ENCODE measurements at regions not wholly inside any gene's neighbourhood (a gene's known extent, or its start where the extent isn't known, plus 50 kb on each side); places are given as distances from the start of the nearest gene placed in this dataset.

DNA sequence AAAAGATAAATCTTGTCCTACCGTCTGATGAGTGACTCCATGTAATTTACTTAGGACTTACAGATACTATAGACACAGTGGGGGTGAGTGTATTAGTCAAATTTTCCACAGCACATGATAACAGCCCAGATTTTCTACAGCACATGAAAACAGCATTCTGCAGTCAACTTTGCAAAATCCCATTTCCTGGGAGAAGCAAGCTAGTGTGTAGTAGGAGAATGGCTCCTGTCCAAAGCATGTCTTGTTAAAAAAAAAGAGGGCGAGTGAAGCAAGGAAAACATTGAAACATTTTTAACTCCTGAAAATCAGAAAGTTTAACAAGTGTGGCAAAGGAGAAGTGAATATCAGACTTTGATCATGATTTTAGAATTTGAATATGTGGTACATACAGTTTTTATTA lies 817.8 kb upstream of the FAM98A start:
- ATAC-seq (ENCODE audit: poor library complexity) (no peak), DNase-seq (no peak)
- intact Hi-C loops (cut with DNase I): no loop called here

DNA sequence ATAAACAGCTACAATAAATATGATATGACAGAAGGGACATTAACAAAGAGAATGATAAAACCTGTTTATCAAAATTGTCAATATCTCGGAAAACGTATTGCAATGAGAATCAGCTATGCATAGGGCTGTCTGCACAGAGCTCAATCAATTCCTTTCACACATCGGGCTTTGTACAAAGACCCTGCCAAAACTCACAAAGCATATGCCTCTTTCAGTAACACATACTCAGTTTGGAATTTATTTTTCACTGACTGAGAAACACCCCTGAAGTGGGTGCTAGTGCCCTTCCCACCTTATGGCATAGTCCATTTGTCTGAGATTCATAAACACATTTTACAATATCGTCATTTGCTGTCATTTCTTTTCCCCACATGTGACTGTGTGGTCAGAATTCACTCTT lies 815.8 kb upstream of the FAM98A start:
- intact Hi-C loops (cut with DNase I): no loop called here
- no peak for DNase-seq

GRCh38 chr2:34408100-34408499 lies 809.0 kb upstream of the FAM98A start:
- intact Hi-C loops (cut with DNase I): no loop called here
- DNase-seq (no peak), ATAC-seq (ENCODE audit: poor library complexity) (no peak)

More for the DNA sequence above, 815.8 kb upstream of the FAM98A start:
- no peak for ATAC-seq (ENCODE audit: poor library complexity)

DNA sequence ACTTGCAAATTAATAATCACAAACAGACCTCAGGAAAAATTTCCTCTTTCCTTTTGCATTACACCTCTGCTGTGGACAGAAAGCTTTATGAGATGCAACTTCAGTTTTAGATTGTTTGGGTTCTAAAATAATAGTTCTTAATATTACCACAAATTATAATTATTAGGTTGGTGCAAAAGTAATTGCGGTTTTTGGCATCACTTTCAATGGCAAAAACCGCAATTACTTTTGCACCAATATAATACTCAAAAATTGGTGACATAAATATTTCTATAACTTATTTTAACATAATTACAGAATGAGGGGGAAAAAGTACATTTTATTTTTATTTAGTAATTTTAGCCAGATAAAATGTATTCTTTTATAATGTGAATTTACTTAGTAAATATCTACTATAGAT lies 804.4 kb upstream of the FAM98A start:
- DNase-seq: no peak
- intact Hi-C loops (cut with DNase I): no loop called here
- ATAC-seq (ENCODE audit: poor library complexity): no peak

DNA sequence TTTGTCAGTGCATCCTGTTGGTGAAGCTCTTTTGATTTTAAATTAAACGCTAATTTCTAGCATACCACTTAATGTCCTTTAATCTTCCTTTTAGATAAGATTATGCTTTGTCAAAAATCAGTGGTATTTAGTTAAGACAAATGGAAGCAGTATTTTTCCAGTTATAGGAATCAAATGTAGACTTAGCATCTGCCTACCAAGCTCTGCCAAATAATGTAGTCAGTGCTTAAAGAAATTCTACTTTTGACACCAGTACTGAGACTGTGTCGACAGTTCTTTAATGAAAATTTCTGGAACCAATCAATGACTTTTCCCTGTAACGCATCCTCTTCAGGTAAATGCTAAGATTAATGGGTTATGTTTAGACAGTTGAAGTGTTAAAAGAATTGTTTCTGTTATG lies 803.3 kb upstream of the FAM98A start:
- intact Hi-C loops (cut with DNase I): no loop called here
- ATAC-seq (ENCODE audit: poor library complexity) (no peak), DNase-seq (no peak)

DNA sequence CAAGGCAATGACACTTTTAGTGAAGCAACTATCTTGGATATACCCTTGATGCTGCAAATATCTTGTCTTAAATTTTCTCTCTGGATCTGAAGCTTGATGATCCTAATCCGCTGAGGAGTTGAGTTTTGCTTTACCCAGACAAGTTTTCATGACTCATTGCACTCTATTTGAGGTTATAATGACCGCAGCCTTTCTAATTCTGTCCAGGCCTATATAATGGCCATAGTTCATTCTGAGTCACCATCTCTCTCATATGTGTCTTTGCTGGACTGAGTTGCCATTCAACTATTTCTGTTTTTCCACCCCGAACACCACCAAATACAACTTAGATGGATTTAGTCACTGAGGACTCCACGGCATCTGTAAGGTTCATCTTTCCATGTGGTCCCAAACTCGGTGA lies 802.1 kb upstream of the FAM98A start:
- intact Hi-C loops (cut with DNase I): no loop called here
- DNase-seq (no peak), ATAC-seq (ENCODE audit: poor library complexity) (no peak)

DNA sequence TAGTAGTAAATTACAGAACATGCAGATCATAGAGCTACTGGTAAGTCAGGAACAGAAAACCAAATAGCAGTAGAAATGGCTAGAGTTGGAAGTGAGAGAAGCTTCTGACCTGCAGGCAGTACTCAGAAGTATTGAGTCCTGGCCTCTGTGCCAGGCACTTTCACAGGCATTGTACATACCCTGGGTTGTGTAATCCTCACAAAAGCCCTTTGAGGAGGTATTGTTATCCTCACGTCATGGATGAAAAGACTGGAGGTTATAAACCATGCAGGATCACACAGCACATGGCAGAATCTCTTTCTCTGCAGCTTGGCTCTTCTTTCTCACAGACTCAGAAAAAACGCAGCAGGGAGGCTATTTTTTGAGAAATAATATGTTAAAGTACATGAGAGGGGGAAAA lies 789.3 kb upstream of the FAM98A start:
- intact Hi-C loops (cut with DNase I): no loop called here
- DNase-seq (no peak), ATAC-seq (ENCODE audit: poor library complexity) (no peak)

DNA sequence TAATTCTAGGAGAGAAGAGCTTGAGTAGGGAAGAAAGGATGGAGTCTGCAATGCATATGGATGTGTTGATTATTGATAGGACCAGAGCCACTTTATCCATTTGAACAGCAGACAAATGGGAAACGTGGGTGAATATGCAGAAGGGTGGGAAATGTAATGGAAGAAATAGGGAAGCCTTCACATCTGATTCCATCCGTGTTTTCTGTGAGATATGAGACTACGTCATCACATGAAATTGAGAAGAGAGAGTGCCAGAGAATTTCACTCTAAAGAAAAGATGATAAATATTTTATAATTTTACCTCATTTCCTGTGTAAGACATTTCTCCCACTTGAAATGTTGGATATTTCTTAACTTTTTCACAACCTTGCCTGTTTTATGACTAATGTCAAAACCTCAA lies 788.4 kb upstream of the FAM98A start:
- intact Hi-C loops (cut with DNase I): no loop called here

DNA sequence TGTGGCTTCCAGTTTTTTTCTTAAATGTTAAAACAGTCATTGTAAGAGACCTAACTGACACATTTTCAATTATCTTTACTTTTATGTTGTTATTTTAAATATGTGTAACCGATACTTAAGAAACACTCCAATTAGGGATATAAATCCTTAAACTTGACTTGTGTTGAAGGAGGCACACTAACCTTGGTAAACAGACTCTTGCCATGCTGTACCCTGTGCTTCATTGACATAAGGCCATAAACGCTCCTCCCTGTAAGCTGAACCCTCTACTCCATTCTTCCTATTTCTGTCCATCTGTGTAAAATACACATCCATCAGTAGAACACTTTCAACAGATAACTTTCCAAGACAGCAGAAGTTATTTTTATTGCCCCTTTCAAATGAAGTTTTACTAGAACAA lies 780.5 kb upstream of the FAM98A start:
- DNase-seq: no peak
- intact Hi-C loops (cut with DNase I): no loop called here
- ATAC-seq (ENCODE audit: poor library complexity): no peak

More for the DNA sequence above, 788.4 kb upstream of the FAM98A start:
- ATAC-seq (ENCODE audit: poor library complexity) (no peak), DNase-seq (no peak)

DNA sequence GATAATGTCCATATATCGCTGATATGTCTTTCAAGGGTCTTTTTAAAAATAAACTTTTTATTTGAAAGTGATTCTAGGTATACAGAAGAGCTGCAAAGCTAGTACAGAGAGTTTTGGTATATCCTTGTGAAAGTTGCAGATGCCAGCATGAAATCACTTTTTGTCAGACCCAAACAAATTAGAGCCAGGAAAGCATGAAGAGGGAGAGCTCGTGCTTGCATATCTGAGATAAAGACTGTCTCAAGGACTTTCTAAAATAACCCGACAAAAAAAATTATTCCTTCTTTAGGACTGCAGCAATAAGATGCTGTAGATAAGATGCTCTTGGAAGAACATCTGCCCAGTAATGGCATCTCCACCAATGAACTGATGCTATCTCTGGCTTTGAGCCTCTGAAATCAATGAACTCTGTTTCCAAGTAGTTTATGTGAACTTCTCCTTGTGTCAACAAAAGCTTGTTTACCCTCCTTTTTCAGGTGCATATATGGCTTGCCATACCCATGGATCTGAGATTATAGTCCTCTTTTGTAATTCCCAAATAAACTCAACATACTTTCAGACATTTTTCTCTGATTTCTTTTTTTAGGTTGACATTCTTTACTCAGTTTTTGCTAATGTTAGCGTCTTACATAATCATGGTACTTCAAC lies 774.6 kb upstream of the FAM98A start:
- DNase-seq (no peak), ATAC-seq (ENCODE audit: poor library complexity) (no peak)
- intact Hi-C loops (cut with DNase I): no loop called here

DNA sequence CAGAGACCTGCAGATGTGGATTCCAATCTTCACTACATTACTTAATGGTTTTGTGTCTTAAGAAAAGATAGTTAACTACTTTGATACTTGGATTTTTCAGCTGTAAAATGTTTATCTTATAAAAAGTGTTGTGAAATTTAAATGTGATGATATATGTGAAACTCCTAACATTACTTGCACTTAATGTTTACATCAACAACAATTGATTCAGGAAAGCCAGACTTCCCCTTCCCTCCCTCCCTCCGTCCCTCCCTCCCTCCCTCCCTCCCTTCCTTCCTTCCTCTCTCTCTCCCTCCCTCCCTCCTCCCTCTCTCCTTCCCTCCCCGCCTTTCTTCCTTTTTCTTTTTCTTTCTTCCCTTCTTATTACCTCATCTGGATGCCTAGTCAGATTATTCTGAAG lies 773.9 kb upstream of the FAM98A start:
- ATAC-seq (ENCODE audit: poor library complexity): no peak
- DNase-seq: no peak
- intact Hi-C loops (cut with DNase I): no loop called here

DNA sequence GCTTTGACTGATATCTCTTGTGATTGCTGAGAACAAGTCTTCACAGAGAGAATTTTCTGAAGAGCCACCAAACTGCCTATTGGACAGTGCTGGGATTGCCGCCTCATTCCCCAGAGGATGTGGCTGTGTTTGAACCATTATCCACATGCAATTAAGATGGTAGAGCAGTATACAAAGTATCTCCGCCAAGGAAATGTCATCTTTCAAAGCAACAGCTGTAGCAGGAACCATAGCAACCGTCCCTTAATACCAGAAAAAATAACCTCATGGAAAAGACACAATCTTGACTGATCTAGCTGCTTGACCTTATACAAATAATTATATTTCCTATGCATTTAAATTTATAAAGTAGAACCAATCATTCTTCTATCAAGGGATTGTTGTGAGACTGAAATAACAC lies 772.6 kb upstream of the FAM98A start:
- intact Hi-C loops (cut with DNase I): no loop called here
- DNase-seq (no peak), ATAC-seq (ENCODE audit: poor library complexity) (no peak)

DNA sequence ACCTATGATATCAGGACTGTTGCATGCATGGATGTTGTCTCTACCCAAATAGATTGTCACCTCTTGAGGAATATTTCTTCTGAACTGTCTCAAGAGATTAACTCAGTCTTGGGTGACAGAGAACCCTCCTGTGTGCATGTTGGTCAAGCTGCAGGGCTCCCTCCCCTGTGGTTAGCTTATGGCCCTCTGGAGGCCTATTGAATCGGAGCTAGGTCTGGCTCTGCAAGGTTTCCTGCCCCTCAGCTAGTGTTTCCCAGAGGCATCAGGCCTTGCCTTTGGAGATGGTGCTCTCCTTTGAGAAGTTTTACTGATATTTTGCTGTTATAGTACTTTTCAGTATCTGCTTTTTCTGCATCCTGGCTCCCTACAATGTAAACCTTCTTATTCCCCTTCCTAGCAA lies 769.2 kb upstream of the FAM98A start:
- DNase-seq (no peak), ATAC-seq (ENCODE audit: poor library complexity) (no peak)
- intact Hi-C loops (cut with DNase I): no loop called here

GRCh38 chr2:34365932-34366331 lies 766.8 kb upstream of the FAM98A start:
- DNase-seq: no peak
- no peak for ATAC-seq (ENCODE audit: poor library complexity)
- intact Hi-C loops (cut with DNase I): no loop called here

- ATAC-seq (ENCODE audit: poor library complexity) (no peak), DNase-seq (no peak)
- intact Hi-C loops (cut with DNase I): no loop called here
Measured at GRCh38 chr2:34365512-34365911, 766.4 kb upstream of the FAM98A start.

GRCh38 chr2:34353509-34354113 lies 754.5 kb upstream of the FAM98A start:
- intact Hi-C loops (cut with DNase I): no loop called here
- ATAC-seq (ENCODE audit: poor library complexity): no peak
- DNase-seq: no peak

- ATAC-seq (ENCODE audit: poor library complexity) (no peak), DNase-seq (no peak)
- intact Hi-C loops (cut with DNase I): no loop called here
Measured at GRCh38 chr2:34349527-34349926, 750.4 kb upstream of the FAM98A start.

DNA sequence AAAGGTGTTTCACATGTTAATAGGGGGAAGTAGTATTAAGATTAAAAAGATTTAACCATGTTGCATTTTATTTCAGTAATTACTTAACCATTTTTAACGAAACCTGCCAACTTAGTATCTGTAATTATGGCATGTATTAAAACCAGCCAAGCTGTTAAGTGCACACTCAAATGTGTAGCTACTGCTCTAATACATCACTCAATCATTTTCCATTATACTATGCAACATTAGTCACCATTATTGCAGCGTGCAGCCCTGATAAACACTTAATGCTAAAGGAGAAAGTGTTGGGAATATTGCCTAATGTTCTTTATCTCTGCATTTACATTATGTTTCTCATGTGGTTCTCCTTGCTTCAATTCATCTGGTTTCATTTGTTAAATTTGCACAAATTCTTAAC lies 745.9 kb upstream of the FAM98A start:
- ATAC-seq (ENCODE audit: poor library complexity): no peak
- intact Hi-C loops (cut with DNase I): no loop called here
- DNase-seq: no peak

DNA sequence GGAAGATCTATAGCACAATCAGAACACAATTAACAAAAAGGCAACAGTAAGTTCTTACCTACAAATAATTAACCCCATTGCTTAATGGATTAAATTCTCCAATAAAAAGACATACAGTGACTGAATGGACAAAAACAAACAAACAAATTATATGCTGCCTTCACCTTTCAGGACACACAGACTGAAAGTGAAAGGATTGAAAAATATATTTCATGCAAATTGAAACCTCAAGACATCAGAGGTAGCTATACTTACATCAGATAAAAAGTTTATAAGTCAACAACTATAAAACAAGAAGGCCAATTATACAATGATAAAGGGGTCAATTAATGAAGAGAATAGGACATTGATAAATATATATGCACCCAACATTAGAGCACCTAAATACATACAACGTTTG lies 741.2 kb upstream of the FAM98A start:
- ATAC-seq (ENCODE audit: poor library complexity) (no peak), DNase-seq (no peak)
- intact Hi-C loops (cut with DNase I): no loop called here

DNA sequence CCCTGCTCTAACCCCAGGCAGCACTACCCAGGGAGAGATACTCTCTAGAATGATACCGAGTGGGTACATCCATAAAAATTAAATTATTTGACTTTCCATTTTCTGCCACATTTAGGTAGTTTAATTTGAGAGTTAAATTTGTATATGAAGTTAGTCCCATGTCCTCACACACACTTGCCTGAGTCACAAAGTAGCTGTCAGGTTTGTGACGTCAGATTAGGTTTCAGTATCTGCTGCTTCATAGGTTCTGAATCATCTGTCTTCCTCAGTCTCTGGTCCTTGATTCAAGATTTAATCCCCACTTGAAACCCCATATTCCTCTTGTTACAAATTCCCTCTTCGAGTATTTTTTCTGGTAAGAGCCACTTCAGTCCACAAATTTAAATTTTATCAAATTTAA lies 738.6 kb upstream of the FAM98A start:
- ATAC-seq (ENCODE audit: poor library complexity) (no peak), DNase-seq (no peak)
- intact Hi-C loops (cut with DNase I): no loop called here

DNA sequence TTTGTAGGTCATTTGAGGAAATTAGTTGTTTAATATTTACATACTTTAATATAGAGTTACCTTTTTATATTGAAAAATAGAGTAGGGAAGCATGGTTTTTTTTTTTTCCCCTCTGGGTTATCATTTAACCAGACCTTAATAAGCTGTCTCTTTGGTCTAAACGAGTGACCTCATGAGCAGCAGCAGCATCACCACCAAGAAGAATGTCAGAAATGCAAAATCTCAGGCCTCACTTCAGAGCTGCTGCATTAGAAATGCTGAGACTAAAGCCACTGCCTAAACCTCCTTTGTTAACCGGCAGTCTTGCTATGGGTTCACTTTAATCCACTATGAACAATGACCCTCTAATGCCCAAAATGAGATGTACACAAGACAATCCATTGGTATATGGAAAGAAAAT lies 733.7 kb upstream of the FAM98A start:
- DNase-seq (no peak), ATAC-seq (ENCODE audit: poor library complexity) (no peak)
- intact Hi-C loops (cut with DNase I): no loop called here

Data from Right ventricle myocardium superior (tissue), 1 donor.